ENCODE measurements at regions not wholly inside any gene's neighbourhood (a gene's known extent, or its start where the extent isn't known, plus 50 kb on each side); places are given as distances from the start of the nearest gene placed in this dataset.

- DNase-seq: no peak
Observed at GRCh38 chr3:111314181-111314873, 227.7 kb upstream of the CD96 start.

GRCh38 chr3:111314898-111315297 lies 227.1 kb upstream of the CD96 start:
- DNase-seq: no peak

- DNase-seq: peak; percentile 82
Observed at GRCh38 chr3:111315930-111316587, 225.9 kb upstream of the CD96 start.

- DNase-seq: no peak
Observed at GRCh38 chr3:111318289-111318688, 223.7 kb upstream of the CD96 start.

GRCh38 chr3:111319598-111319997 lies 222.4 kb upstream of the CD96 start:
- no peak for DNase-seq

- DNase-seq: peak; percentile 22
Observed at GRCh38 chr3:111321786-111322185, 220.2 kb upstream of the CD96 start.

GRCh38 chr3:111323019-111323418 lies 219.0 kb upstream of the CD96 start:
- no peak for DNase-seq

- DNase-seq: no peak
Observed at GRCh38 chr3:111324151-111324550, 217.8 kb upstream of the CD96 start.

GRCh38 chr3:111324645-111325044 lies 217.4 kb upstream of the CD96 start:
- DNase-seq: no peak

GRCh38 chr3:111325160-111325718 lies 216.8 kb upstream of the CD96 start:
- peak; percentile 36 for DNase-seq

- peak; percentile 91 for DNase-seq
Observed at GRCh38 chr3:111326144-111326995, 215.6 kb upstream of the CD96 start.

GRCh38 chr3:111331306-111331705 lies 210.7 kb upstream of the CD96 start:
- no peak for DNase-seq

- DNase-seq: no peak
Observed at GRCh38 chr3:111331912-111332311, 210.1 kb upstream of the CD96 start.

- DNase-seq: no peak
Observed at GRCh38 chr3:111332488-111333080, 209.4 kb upstream of the CD96 start.

- peak; percentile 47 for DNase-seq
Observed at GRCh38 chr3:111333642-111334041, 208.4 kb upstream of the CD96 start.

GRCh38 chr3:111335512-111336303 lies 206.3 kb upstream of the CD96 start:
- DNase-seq: peak; percentile 21

- peak; percentile 43 for DNase-seq
Observed at GRCh38 chr3:111336511-111336910, 205.5 kb upstream of the CD96 start.

GRCh38 chr3:111338059-111338698 lies 203.8 kb upstream of the CD96 start:
- DNase-seq: peak; percentile 82

GRCh38 chr3:111339017-111339416 lies 203.0 kb upstream of the CD96 start:
- no peak for DNase-seq

- no peak for DNase-seq
Observed at GRCh38 chr3:111351334-111351733, 190.7 kb upstream of the CD96 start.

GRCh38 chr3:111352585-111352984 lies 189.4 kb upstream of the CD96 start:
- peak; percentile 22 for DNase-seq
